ENCODE measurements at regions not wholly inside any gene's neighbourhood (a gene's known extent, or its start where the extent isn't known, plus 50 kb on each side); places are given as distances from the start of the nearest gene placed in this dataset.

GRCh38 chr5:93887678-93888077 lies 146.3 kb upstream of the POU5F2 start:
- CTCF ChIA-PET = no interaction called here
- intact Hi-C loops (cut with micrococcal nuclease; ENCODE audit: unreplicated experiment) = no loop called here

DNA sequence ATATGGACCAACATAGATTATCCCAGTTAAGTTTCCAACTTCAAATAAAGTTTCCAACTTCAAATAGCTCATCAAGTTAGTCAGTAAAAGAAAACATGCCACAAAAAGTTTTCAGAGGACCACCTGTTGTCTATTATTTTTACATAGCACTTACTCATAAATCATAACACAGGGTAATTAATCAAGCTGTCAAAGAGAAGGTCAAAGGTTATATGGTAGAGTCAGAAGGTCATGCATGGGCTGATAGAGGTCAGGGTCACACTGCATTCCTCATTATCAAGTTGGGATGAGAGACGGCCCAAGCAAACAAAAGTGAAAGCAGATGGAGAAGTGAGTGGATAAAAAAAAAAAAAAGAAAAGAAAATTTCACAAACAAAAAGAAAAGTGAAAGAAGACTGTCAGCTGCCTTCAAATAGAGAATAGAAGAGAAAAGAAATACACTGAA lies 145.5 kb upstream of the POU5F2 start:
- peaks cover 7% of the 10 kb centered on the region for H3K4me1 ChIP-seq (ENCODE audit: insufficient read depth, low read length, poor library complexity, severe bottlenecking)
- no peaks in the 10 kb centered on the region for H3K9me3 ChIP-seq (ENCODE audit: low read depth, low read length, poor library complexity, severe bottlenecking)
- no peak for DNase-seq (ENCODE audit: low spot score)
- BruUV-seq (replicated peaks) = no TSS peak
- no peak overlapping the region for H3K27ac ChIP-seq (ENCODE audit: low read depth, low read length, poor library complexity, severe bottlenecking)
- intact Hi-C loops (cut with micrococcal nuclease; ENCODE audit: unreplicated experiment) = no loop called here
- H3K4me3 ChIP-seq (ENCODE audit: low read depth, low read length, poor library complexity, severe bottlenecking) = no peak overlapping the region
- no peaks in the 10 kb centered on the region for H3K36me3 ChIP-seq (ENCODE audit: insufficient read depth, low read length, poor library complexity, severe bottlenecking)
- POLR2A ChIA-PET (ENCODE audit: low non-redundant PET) = no interaction called here
- TF ChIP-seq, protein P1, sequence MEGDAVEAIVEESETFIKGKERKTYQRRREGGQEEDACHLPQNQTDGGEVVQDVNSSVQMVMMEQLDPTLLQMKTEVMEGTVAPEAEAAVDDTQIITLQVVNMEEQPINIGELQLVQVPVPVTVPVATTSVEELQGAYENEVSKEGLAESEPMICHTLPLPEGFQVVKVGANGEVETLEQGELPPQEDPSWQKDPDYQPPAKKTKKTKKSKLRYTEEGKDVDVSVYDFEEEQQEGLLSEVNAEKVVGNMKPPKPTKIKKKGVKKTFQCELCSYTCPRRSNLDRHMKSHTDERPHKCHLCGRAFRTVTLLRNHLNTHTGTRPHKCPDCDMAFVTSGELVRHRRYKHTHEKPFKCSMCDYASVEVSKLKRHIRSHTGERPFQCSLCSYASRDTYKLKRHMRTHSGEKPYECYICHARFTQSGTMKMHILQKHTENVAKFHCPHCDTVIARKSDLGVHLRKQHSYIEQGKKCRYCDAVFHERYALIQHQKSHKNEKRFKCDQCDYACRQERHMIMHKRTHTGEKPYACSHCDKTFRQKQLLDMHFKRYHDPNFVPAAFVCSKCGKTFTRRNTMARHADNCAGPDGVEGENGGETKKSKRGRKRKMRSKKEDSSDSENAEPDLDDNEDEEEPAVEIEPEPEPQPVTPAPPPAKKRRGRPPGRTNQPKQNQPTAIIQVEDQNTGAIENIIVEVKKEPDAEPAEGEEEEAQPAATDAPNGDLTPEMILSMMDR (conservative IDR thresholded peaks at IDR 0.05; ENCODE audit: low read depth, low read length) = no peak
- TF ChIP-seq EZH2 (IDR thresholded peaks at IDR 0.05; ENCODE audit: borderline replicate concordance, low read depth, low read length, poor library complexity, severe bottlenecking) = no peak
- CTCF ChIA-PET = interaction anchor here (0.8 kb wide), 1 partner anchor 12 kb away, joined by 4 read pairs; no protein-coding TSS in a partner anchor
- no peaks in the 10 kb centered on the region for H3K27me3 ChIP-seq (replicated peaks; ENCODE audit: insufficient read depth, low read depth, low read length, poor library complexity)

More at GRCh38 chr5:93887678-93888077, 146.3 kb upstream of the POU5F2 start:
- no peak overlapping the region for H3K4me3 ChIP-seq (ENCODE audit: low read depth, low read length, poor library complexity, severe bottlenecking)
- no peak for DNase-seq (ENCODE audit: low spot score)
- H3K27me3 ChIP-seq (replicated peaks; ENCODE audit: insufficient read depth, low read depth, low read length, poor library complexity) = no peaks in the 10 kb centered on the region
- H3K36me3 ChIP-seq (ENCODE audit: insufficient read depth, low read length, poor library complexity, severe bottlenecking) = no peaks in the 10 kb centered on the region
- TF ChIP-seq, protein P1 (conservative IDR thresholded peaks at IDR 0.05; ENCODE audit: low read depth, low read length) = no peak
- TF ChIP-seq EZH2 (IDR thresholded peaks at IDR 0.05; ENCODE audit: borderline replicate concordance, low read depth, low read length, poor library complexity, severe bottlenecking) = no peak
- POLR2A ChIA-PET (ENCODE audit: low non-redundant PET) = no interaction called here
- H3K9me3 ChIP-seq (ENCODE audit: low read depth, low read length, poor library complexity, severe bottlenecking) = no peaks in the 10 kb centered on the region
- H3K4me1 ChIP-seq (ENCODE audit: insufficient read depth, low read length, poor library complexity, severe bottlenecking) = peaks cover 7% of the 10 kb centered on the region
- no TSS peak for BruUV-seq (replicated peaks)
- H3K27ac ChIP-seq (ENCODE audit: low read depth, low read length, poor library complexity, severe bottlenecking) = no peak overlapping the region

DNA sequence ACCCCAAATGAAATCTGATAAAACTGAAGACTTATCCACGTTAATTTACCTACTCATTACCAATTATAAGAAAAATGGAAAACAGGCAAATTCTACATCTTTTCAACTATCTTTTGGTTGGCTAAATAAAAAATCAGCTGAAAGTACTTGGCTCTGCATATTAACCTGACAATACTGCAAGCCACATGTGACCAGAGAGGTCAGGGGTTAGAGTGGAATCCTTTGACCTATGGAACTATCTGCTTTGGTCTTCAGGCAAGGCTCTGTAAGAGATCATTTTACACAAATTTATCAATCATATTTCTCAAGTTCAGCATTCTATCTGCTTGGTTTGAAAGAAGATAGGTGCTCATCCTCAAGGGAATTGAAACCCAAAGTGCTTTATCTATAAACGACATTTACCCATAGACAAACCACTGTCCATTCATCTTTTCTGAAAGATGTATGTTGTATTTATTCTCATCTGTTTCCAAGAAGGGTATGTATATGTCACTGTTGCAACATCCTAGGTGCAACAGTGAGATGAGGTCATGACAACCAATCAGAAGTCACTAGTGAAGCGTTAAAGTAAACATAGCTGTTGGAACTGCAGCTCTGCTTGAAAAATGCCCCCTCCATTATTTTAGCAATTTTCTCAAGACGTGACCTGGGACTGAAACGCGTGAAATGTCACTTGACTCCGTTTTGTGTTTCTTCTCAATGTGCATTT lies 144.9 kb upstream of the POU5F2 start:
- Histone ChIP-seq H3K4me3 (ENCODE audit: low read depth, low read length, poor library complexity, severe bottlenecking) (no peak overlapping the region), H3K27me3 (replicated peaks; ENCODE audit: insufficient read depth, low read depth, low read length, poor library complexity) (no peaks in the 10 kb centered on the region), H3K27ac (ENCODE audit: low read depth, low read length, poor library complexity, severe bottlenecking) (no peak overlapping the region), H3K4me1 (ENCODE audit: insufficient read depth, low read length, poor library complexity, severe bottlenecking) (peaks cover 7% of the 10 kb centered on the region), H3K9me3 (ENCODE audit: low read depth, low read length, poor library complexity, severe bottlenecking) (no peaks in the 10 kb centered on the region), H3K36me3 (ENCODE audit: insufficient read depth, low read length, poor library complexity, severe bottlenecking) (no peaks in the 10 kb centered on the region)
- intact Hi-C loops (cut with micrococcal nuclease; ENCODE audit: unreplicated experiment) = no loop called here
- ChIA-PET CTCF (no interaction called here), POLR2A (ENCODE audit: low non-redundant PET) (no interaction called here)
- BruUV-seq (replicated peaks) = no TSS peak
- TF ChIP-seq EZH2 (IDR thresholded peaks at IDR 0.05; ENCODE audit: borderline replicate concordance, low read depth, low read length, poor library complexity, severe bottlenecking) = no peak
- TF ChIP-seq, protein P1 (conservative IDR thresholded peaks at IDR 0.05; ENCODE audit: low read depth, low read length) = no peak
- no peak for DNase-seq (ENCODE audit: low spot score)

All from A673 (cell line).